H1 (cell line): ENCODE measurements at regions not wholly inside any gene's neighbourhood (a gene's known extent, or its start where the extent isn't known, plus 50 kb on each side); places are given as distances from the start of the nearest gene placed in this dataset.

ENCODE experiments used
- RFX5 ChIP-seq: IDR thresholded peaks from 2 replicates; pipeline ENCODE4 v1.6.1; 2011; ENCODE audit warnings: low read depth, low read length, improper control_type of control experiment, borderline replicate concordance
- TEAD4 ChIP-seq: IDR thresholded peaks from 2 replicates; pipeline ENCODE4 v1.6.1; 2012; ENCODE audit warnings: low read depth, low read length, inconsistent platforms, mixed read lengths
- TF ChIP-seq, protein P1 (sequence below): fragments of 300-600 bp; sonication (generic); IDR thresholded peaks from 2 replicates; pipeline ENCODE4 v1.7.1; 2012; ENCODE audit warnings: low read length, moderate library complexity, mild to moderate bottlenecking, inconsistent platforms; ENCODE audit not compliant: insufficient replicate concordance
- TF ChIP-seq, protein P2 (sequence below): IDR thresholded peaks from 2 replicates; pipeline ENCODE4 v1.6.1; 2012; ENCODE audit warnings: low read length, inconsistent platforms
- TF ChIP-seq, protein P3 (sequence below): IDR thresholded peaks from 2 replicates; pipeline ENCODE4 v1.6.1; 2011; ENCODE audit warnings: low read depth, mild to moderate bottlenecking, low read length; ENCODE audit not compliant: insufficient read depth

DNA sequence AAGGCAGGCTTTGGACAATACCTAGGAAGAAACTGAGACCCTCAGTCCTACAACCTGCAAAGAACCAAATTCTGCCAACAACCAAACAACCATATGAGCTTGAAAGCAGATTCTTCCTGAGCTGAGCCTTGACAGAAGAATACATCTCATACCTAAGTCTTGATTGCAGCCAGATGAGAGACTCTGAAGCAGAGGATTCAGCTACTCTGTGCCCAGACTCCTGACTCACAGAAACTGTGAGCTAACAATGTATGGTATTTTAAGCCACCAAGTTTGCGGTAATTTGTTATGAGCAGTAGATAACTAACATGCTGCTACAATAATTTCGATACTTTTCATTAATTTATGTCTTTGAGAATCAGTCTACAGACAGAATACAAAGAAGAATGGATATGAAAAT lies 325.1 kb upstream of the CBLB start (continued):
- TF ChIP-seq, protein P1, sequence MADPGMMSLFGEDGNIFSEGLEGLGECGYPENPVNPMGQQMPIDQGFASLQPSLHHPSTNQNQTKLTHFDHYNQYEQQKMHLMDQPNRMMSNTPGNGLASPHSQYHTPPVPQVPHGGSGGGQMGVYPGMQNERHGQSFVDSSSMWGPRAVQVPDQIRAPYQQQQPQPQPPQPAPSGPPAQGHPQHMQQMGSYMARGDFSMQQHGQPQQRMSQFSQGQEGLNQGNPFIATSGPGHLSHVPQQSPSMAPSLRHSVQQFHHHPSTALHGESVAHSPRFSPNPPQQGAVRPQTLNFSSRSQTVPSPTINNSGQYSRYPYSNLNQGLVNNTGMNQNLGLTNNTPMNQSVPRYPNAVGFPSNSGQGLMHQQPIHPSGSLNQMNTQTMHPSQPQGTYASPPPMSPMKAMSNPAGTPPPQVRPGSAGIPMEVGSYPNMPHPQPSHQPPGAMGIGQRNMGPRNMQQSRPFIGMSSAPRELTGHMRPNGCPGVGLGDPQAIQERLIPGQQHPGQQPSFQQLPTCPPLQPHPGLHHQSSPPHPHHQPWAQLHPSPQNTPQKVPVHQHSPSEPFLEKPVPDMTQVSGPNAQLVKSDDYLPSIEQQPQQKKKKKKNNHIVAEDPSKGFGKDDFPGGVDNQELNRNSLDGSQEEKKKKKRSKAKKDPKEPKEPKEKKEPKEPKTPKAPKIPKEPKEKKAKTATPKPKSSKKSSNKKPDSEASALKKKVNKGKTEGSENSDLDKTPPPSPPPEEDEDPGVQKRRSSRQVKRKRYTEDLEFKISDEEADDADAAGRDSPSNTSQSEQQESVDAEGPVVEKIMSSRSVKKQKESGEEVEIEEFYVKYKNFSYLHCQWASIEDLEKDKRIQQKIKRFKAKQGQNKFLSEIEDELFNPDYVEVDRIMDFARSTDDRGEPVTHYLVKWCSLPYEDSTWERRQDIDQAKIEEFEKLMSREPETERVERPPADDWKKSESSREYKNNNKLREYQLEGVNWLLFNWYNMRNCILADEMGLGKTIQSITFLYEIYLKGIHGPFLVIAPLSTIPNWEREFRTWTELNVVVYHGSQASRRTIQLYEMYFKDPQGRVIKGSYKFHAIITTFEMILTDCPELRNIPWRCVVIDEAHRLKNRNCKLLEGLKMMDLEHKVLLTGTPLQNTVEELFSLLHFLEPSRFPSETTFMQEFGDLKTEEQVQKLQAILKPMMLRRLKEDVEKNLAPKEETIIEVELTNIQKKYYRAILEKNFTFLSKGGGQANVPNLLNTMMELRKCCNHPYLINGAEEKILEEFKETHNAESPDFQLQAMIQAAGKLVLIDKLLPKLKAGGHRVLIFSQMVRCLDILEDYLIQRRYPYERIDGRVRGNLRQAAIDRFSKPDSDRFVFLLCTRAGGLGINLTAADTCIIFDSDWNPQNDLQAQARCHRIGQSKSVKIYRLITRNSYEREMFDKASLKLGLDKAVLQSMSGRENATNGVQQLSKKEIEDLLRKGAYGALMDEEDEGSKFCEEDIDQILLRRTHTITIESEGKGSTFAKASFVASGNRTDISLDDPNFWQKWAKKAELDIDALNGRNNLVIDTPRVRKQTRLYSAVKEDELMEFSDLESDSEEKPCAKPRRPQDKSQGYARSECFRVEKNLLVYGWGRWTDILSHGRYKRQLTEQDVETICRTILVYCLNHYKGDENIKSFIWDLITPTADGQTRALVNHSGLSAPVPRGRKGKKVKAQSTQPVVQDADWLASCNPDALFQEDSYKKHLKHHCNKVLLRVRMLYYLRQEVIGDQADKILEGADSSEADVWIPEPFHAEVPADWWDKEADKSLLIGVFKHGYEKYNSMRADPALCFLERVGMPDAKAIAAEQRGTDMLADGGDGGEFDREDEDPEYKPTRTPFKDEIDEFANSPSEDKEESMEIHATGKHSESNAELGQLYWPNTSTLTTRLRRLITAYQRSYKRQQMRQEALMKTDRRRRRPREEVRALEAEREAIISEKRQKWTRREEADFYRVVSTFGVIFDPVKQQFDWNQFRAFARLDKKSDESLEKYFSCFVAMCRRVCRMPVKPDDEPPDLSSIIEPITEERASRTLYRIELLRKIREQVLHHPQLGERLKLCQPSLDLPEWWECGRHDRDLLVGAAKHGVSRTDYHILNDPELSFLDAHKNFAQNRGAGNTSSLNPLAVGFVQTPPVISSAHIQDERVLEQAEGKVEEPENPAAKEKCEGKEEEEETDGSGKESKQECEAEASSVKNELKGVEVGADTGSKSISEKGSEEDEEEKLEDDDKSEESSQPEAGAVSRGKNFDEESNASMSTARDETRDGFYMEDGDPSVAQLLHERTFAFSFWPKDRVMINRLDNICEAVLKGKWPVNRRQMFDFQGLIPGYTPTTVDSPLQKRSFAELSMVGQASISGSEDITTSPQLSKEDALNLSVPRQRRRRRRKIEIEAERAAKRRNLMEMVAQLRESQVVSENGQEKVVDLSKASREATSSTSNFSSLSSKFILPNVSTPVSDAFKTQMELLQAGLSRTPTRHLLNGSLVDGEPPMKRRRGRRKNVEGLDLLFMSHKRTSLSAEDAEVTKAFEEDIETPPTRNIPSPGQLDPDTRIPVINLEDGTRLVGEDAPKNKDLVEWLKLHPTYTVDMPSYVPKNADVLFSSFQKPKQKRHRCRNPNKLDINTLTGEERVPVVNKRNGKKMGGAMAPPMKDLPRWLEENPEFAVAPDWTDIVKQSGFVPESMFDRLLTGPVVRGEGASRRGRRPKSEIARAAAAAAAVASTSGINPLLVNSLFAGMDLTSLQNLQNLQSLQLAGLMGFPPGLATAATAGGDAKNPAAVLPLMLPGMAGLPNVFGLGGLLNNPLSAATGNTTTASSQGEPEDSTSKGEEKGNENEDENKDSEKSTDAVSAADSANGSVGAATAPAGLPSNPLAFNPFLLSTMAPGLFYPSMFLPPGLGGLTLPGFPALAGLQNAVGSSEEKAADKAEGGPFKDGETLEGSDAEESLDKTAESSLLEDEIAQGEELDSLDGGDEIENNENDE = no peak
- TF ChIP-seq RFX5 = no peak
- TF ChIP-seq, protein P2, sequence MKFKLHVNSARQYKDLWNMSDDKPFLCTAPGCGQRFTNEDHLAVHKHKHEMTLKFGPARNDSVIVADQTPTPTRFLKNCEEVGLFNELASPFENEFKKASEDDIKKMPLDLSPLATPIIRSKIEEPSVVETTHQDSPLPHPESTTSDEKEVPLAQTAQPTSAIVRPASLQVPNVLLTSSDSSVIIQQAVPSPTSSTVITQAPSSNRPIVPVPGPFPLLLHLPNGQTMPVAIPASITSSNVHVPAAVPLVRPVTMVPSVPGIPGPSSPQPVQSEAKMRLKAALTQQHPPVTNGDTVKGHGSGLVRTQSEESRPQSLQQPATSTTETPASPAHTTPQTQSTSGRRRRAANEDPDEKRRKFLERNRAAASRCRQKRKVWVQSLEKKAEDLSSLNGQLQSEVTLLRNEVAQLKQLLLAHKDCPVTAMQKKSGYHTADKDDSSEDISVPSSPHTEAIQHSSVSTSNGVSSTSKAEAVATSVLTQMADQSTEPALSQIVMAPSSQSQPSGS = no peak
- TF ChIP-seq TEAD4 = no peak
- TF ChIP-seq, protein P3, sequence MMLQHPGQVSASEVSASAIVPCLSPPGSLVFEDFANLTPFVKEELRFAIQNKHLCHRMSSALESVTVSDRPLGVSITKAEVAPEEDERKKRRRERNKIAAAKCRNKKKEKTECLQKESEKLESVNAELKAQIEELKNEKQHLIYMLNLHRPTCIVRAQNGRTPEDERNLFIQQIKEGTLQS = no peak
